MM.1S (cell line): ENCODE measurements at regions not wholly inside any gene's neighbourhood (a gene's known extent, or its start where the extent isn't known, plus 50 kb on each side); places are given as distances from the start of the nearest gene placed in this dataset.

Experiments used
- EZH2 ChIP-seq: fragments of 300-600 bp; sonication (generic); optimal IDR thresholded peaks from 2 replicates; pipeline ENCODE3; 2017; ENCODE audit warnings: low read depth, mild to moderate bottlenecking, antibody characterized with exemption, low read length, mixed read lengths
- TF ChIP-seq, protein P1 (sequence below): fragments of 300-600 bp; sonication (generic); IDR thresholded peaks from 2 replicates; pipeline ENCODE4 v1.5.1; 2016; ENCODE audit warnings: antibody characterized with exemption, low read length, mixed read lengths

- TF ChIP-seq, protein P1, sequence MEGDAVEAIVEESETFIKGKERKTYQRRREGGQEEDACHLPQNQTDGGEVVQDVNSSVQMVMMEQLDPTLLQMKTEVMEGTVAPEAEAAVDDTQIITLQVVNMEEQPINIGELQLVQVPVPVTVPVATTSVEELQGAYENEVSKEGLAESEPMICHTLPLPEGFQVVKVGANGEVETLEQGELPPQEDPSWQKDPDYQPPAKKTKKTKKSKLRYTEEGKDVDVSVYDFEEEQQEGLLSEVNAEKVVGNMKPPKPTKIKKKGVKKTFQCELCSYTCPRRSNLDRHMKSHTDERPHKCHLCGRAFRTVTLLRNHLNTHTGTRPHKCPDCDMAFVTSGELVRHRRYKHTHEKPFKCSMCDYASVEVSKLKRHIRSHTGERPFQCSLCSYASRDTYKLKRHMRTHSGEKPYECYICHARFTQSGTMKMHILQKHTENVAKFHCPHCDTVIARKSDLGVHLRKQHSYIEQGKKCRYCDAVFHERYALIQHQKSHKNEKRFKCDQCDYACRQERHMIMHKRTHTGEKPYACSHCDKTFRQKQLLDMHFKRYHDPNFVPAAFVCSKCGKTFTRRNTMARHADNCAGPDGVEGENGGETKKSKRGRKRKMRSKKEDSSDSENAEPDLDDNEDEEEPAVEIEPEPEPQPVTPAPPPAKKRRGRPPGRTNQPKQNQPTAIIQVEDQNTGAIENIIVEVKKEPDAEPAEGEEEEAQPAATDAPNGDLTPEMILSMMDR: no peak
- no peak for TF ChIP-seq EZH2
Measured at GRCh38 chr11:98115873-98116272, 904.9 kb upstream of the CNTN5 start.
